IMR-90 (cell line): ENCODE measurements at regions not wholly inside any gene's neighbourhood (a gene's known extent, or its start where the extent isn't known, plus 50 kb on each side); places are given as distances from the start of the nearest gene placed in this dataset.

ENCODE experiments used
- ATAC-seq: fragments of 200-7000 bp; cut with Tn5 transposase; 2 replicates; pipeline ENCODE4 v1.9.1; 2020; ENCODE audit warnings: low read depth, mild to moderate bottlenecking, moderate library complexity
- BruUV-seq: library from RNA; stranded (reverse); fragments of 400-500 nt; replicated peaks from 2 replicates; lab custom pipeline; 2021; lab: Mats Ljungman, UMichigan
- CTCF ChIA-PET: fragments of 300-600 bp; formaldehyde crosslinking; extraction: SDS; loops from one replicate; lab custom pipeline; 2021; ENCODE audit warnings: antibody characterized with exemption; lab: Yijun Ruan, JAX
- POLR2A ChIA-PET: fragments of 300-600 bp; sonication (Branson Sonifier 250); formaldehyde crosslinking; loops from one replicate; lab custom pipeline; 2022; ENCODE audit warnings: antibody characterized with exemption; ENCODE audit not compliant: unreplicated experiment; lab: Charles Lee
- DNase-seq: peaks from one replicate; pipeline ENCODE4 v3.0.0; 2013
- H2AFZ ChIP-seq: replicated peaks from 2 replicates; pipeline ENCODE3; 2013; ENCODE audit warnings: low read length, mild to moderate bottlenecking; ENCODE audit not compliant: poor library complexity
- H2AK5ac ChIP-seq: 2 replicates; pipeline ENCODE4 v1.6.1; 2013; ENCODE audit warnings: low read depth, low read length, inconsistent platforms
- H2AK9ac ChIP-seq: replicated peaks from 2 replicates; pipeline ENCODE3; 2013; ENCODE audit warnings: mild to moderate bottlenecking, low read depth, low read length, moderate library complexity; ENCODE audit not compliant: poor library complexity
- H2BK120ac ChIP-seq: 2 replicates; pipeline ENCODE4 v1.6.1; 2013; ENCODE audit warnings: low read depth, low read length, inconsistent platforms
- H2BK15ac ChIP-seq: 3 replicates; pipeline ENCODE4 v1.6.1; 2013; ENCODE audit warnings: low read depth, low read length, inconsistent platforms
- H2BK20ac ChIP-seq: 2 replicates; pipeline ENCODE4 v1.6.1; 2013; ENCODE audit warnings: low read depth, mild to moderate bottlenecking, inconsistent platforms, low read length, moderate library complexity
- H2BK5ac ChIP-seq: 2 replicates; pipeline ENCODE4 v1.6.1; 2013; ENCODE audit warnings: mild to moderate bottlenecking, low read depth, low read length, inconsistent platforms; ENCODE audit not compliant: poor library complexity, severe bottlenecking
- H3K14ac ChIP-seq: replicated peaks from 2 replicates; pipeline ENCODE4 v1.6.1; 2013; ENCODE audit warnings: low read depth, low read length, inconsistent platforms
- H3K18ac ChIP-seq: 2 replicates; pipeline ENCODE4 v1.6.1; 2013; ENCODE audit warnings: low read depth, low read length, control low read depth
- H3K23ac ChIP-seq: 2 replicates; pipeline ENCODE4 v1.6.1; 2013; ENCODE audit warnings: low read depth, low read length, inconsistent platforms
- H3K27ac ChIP-seq: 2 replicates; pipeline ENCODE4 v1.5.1; 2013; ENCODE audit warnings: mild to moderate bottlenecking, control low read depth, low read length; ENCODE audit not compliant: insufficient read depth
- H3K27me3 ChIP-seq: 2 replicates; pipeline ENCODE4 v1.6.1; 2013; ENCODE audit warnings: low read length; ENCODE audit not compliant: control insufficient read depth, insufficient read depth
- H3K36me3 ChIP-seq: 2 replicates; pipeline ENCODE4 v1.6.1; 2013; ENCODE audit warnings: low read length, mixed read lengths; ENCODE audit not compliant: control insufficient read depth, insufficient read depth
- H3K4ac ChIP-seq: 2 replicates; pipeline ENCODE4 v1.6.1; 2013; ENCODE audit warnings: low read depth, low read length, inconsistent platforms
- H3K4me1 ChIP-seq: 2 replicates; pipeline ENCODE4 v1.6.1; 2013; ENCODE audit warnings: low read length, mixed read lengths; ENCODE audit not compliant: control insufficient read depth, insufficient read depth
- H3K4me2 ChIP-seq: 2 replicates; pipeline ENCODE4 v1.6.1; 2013; ENCODE audit warnings: low read depth, mild to moderate bottlenecking, control low read depth, low read length, moderate library complexity
- H3K4me3 ChIP-seq: 2 replicates; pipeline ENCODE4 v1.5.1; 2013; ENCODE audit warnings: low read depth, mild to moderate bottlenecking, control low read depth, low read length, moderate library complexity; ENCODE audit not compliant: insufficient read depth
- H3K56ac ChIP-seq: 2 replicates; pipeline ENCODE4 v1.6.1; 2013; ENCODE audit warnings: low read length, inconsistent platforms; ENCODE audit not compliant: insufficient read depth; ENCODE audit errors: extremely low read depth
- H3K79me1 ChIP-seq, 2 experiments: 2 replicates each; pipeline ENCODE4 v1.6.1; 2013; ENCODE audit warnings: low read length in 2 of 2, inconsistent platforms in 1 of 2, low read depth in 1 of 2
- H3K9ac ChIP-seq: 2 replicates; pipeline ENCODE4 v1.6.1; 2013; ENCODE audit warnings: low read depth, low read length, control low read depth
- H3K9me1 ChIP-seq: 2 replicates; pipeline ENCODE4 v1.6.1; 2013; ENCODE audit warnings: low read length, inconsistent platforms; ENCODE audit not compliant: insufficient read depth
- H3K9me3 ChIP-seq: 2 replicates; pipeline ENCODE4 v1.6.1; 2013; ENCODE audit warnings: low read length; ENCODE audit not compliant: control insufficient read depth, insufficient read depth
- H4K20me1 ChIP-seq: 2 replicates; pipeline ENCODE4 v1.6.1; 2013; ENCODE audit warnings: low read length, inconsistent platforms; ENCODE audit not compliant: insufficient read depth
- H4K5ac ChIP-seq: 2 replicates; pipeline ENCODE4 v1.6.1; 2013; ENCODE audit warnings: mild to moderate bottlenecking, low read depth, low read length, control low read depth
- H4K8ac ChIP-seq, 2 experiments: 2 replicates each; pipeline ENCODE4 v1.6.1; 2013; ENCODE audit warnings: low read depth in 2 of 2, low read length in 2 of 2, control low read depth in 1 of 2, inconsistent platforms in 1 of 2
- H4K91ac ChIP-seq: 2 replicates; pipeline ENCODE4 v1.6.1; 2013; ENCODE audit warnings: low read depth, low read length, inconsistent platforms; ENCODE audit not compliant: insufficient read depth
- BHLHE40 ChIP-seq: fragments of 150-350 bp; IDR thresholded peaks from 2 replicates; pipeline ENCODE4 v1.6.1; 2016; ENCODE audit warnings: mild to moderate bottlenecking, low read depth, low read length
- CEBPB ChIP-seq: IDR thresholded peaks from 2 replicates; pipeline ENCODE4 v1.6.1; 2012; ENCODE audit warnings: low read depth, low read length, improper control_type of control experiment
- CHD1 ChIP-seq: IDR thresholded peaks from 2 replicates; pipeline ENCODE4 v1.6.1; 2012; ENCODE audit warnings: low read depth, low read length, improper control_type of control experiment
- FOS ChIP-seq: fragments of 150-350 bp; IDR thresholded peaks from 2 replicates; pipeline ENCODE4 v1.6.1; 2016; ENCODE audit warnings: low read depth, low read length
- MAFK ChIP-seq: IDR thresholded peaks from 2 replicates; pipeline ENCODE4 v1.6.1; 2012; ENCODE audit warnings: low read depth, low read length, improper control_type of control experiment
- MAZ ChIP-seq: IDR thresholded peaks from 2 replicates; pipeline ENCODE4 v1.6.1; 2012; ENCODE audit warnings: low read depth, mild to moderate bottlenecking, low read length, improper control_type of control experiment, moderate library complexity, borderline replicate concordance
- MXI1 ChIP-seq: IDR thresholded peaks from 2 replicates; pipeline ENCODE4 v1.6.1; 2012; ENCODE audit warnings: low read depth, mild to moderate bottlenecking, low read length, moderate library complexity, borderline replicate concordance
- NFE2L2 ChIP-seq: fragments of 150-350 bp; IDR thresholded peaks from 2 replicates; pipeline ENCODE4 v1.6.1; 2016; ENCODE audit warnings: low read depth, mild to moderate bottlenecking, low read length
- POLR2A ChIP-seq: IDR thresholded peaks from 2 replicates; pipeline ENCODE4 v1.6.1; 2012; ENCODE audit warnings: mild to moderate bottlenecking, low read depth, low read length
- RAD21 ChIP-seq: IDR thresholded peaks from 2 replicates; pipeline ENCODE4 v1.6.1; 2012; ENCODE audit warnings: low read length, improper control_type of control experiment
- RCOR1 ChIP-seq: IDR thresholded peaks from 2 replicates; pipeline ENCODE4 v1.6.1; 2012; ENCODE audit warnings: mild to moderate bottlenecking, low read length, improper control_type of control experiment; ENCODE audit not compliant: insufficient replicate concordance
- RFX5 ChIP-seq: IDR thresholded peaks from 2 replicates; pipeline ENCODE4 v1.8.0; 2012; ENCODE audit warnings: low read depth, mild to moderate bottlenecking, low read length, moderate library complexity
- SMC3 ChIP-seq: fragments of 150-350 bp; IDR thresholded peaks from 2 replicates; pipeline ENCODE4 v1.6.1; 2016; ENCODE audit warnings: low read depth, mild to moderate bottlenecking, antibody characterized with exemption, low read length, moderate library complexity
- WGBS, 2 experiments: methylation state at CpG; one replicate each; pipeline versions ENCODE4 v1.1.5 to v1.1.7; 2013; ENCODE audit warnings: missing lambda C conversion rate in 2 of 2; ENCODE audit not compliant: insufficient read length in 1 of 2; ENCODE audit errors: extremely low coverage in 2 of 2; 5-methylcytosine and 5-hydroxymethylcytosine counted together
- dilution Hi-C: fragments of 300-500 bp; cut with HindIII; formaldehyde crosslinking; loops from one replicate; pipeline ENCODE4 v1.14.3; 2018; ENCODE audit warnings: low sequenced_read_pairs; ENCODE audit not compliant: unreplicated experiment
- in situ Hi-C: fragments of 300-500 bp; cut with MboI; formaldehyde crosslinking; loops from 3 replicates; pipeline ENCODE4 v1.14.3; 2019; ENCODE audit warnings: low sequenced_read_pairs, inconsistent platforms, mixed read lengths
- intact Hi-C: fragments of 100-400 bp; cut with micrococcal nuclease; formaldehyde crosslinking; loops from 2 replicates; pipeline ENCODE4 v1.10.0; 2022
- TF ChIP-seq, protein P1 (sequence below): conservative IDR thresholded peaks from 2 replicates; pipeline ENCODE4 v1.5.1; 2012; ENCODE audit warnings: mild to moderate bottlenecking, low read depth, low read length, improper control_type of control experiment
- TF ChIP-seq, protein P2 (sequence below): fragments of 150-350 bp; IDR thresholded peaks from 2 replicates; pipeline ENCODE4 v1.6.1; 2017; ENCODE audit warnings: mild to moderate bottlenecking, antibody characterized with exemption, low read length, low read depth
- TF ChIP-seq, protein P3 (sequence below): fragments of 150-350 bp; IDR thresholded peaks from 2 replicates; pipeline ENCODE4 v1.6.1; 2016; ENCODE audit warnings: low read depth, mild to moderate bottlenecking, low read length, moderate library complexity, borderline replicate concordance

DNA sequence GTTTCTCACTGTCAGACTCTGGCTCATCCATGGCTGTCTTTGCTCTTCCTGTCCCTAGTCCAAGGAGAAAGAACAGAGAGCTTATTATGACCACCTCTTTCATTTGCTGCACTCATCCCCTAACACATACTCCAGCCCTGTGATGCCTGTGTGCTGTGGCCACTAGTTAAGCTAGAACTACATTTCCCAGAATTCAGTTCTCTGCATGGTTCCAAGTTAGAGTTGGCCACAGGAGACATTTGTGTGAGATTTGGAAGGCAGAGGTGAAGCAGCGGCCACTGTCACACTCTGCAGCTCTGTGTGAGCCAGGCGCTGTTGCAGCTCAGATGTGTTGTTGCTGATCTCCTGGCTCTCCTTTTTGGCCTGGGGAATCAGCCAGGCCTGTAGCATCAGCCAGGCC, 188.2 kb upstream of the ATP6AP2 start:
- in situ Hi-C loops = no loop called here
- peaks cover 3% of the 10 kb centered on the region; the same call in 1 of the 2 replicates for H3K9me3 ChIP-seq
- H3K4me1 ChIP-seq = no peaks in the 10 kb centered on the region
- no peak overlapping the region for H2AK9ac ChIP-seq
- 33% methylated on average over 1 of the region's 2 CpGs; no CpG with 5 or more reads in 1 of the 2 experiments for WGBS, 2 experiments
- no peak overlapping the region for H2BK20ac ChIP-seq
- no peak for ATAC-seq
- H3K36me3 ChIP-seq = no peaks in the 10 kb centered on the region
- H4K91ac ChIP-seq = no peak overlapping the region
- no peak overlapping the region for H4K5ac ChIP-seq
- intact Hi-C loops = no loop called here
- BruUV-seq = no TSS peak
- no peak overlapping the region for H3K18ac ChIP-seq
- no peak overlapping the region for H2AFZ ChIP-seq
- no peak overlapping the region for H3K27ac ChIP-seq
- H3K56ac ChIP-seq = no peak overlapping the region
- H2AK5ac ChIP-seq = no peak overlapping the region
- no peaks in the 10 kb centered on the region for H3K9me1 ChIP-seq
- no peak overlapping the region for H3K4me3 ChIP-seq
- no peak overlapping the region for H2BK5ac ChIP-seq
- no peak overlapping the region for H4K8ac ChIP-seq
- H3K79me1 ChIP-seq = no peaks in the 10 kb centered on the region
- CTCF ChIA-PET = no interaction called here
- no peak overlapping the region for H2BK15ac ChIP-seq
- no peak overlapping the region for H3K14ac ChIP-seq
- no peak overlapping the region for H3K9ac ChIP-seq
- dilution Hi-C loops = no loop called here
- no peak for DNase-seq
- TF ChIP-seq MAFK (no peak), MAZ (no peak), RFX5 (no peak), SMC3 (no peak), CHD1 (no peak), FOS (no peak), MXI1 (no peak), RAD21 (no peak), BHLHE40 (no peak), NFE2L2 (no peak), POLR2A (no peak), CEBPB (no peak), RCOR1 (no peak)
- TF ChIP-seq, protein P1, sequence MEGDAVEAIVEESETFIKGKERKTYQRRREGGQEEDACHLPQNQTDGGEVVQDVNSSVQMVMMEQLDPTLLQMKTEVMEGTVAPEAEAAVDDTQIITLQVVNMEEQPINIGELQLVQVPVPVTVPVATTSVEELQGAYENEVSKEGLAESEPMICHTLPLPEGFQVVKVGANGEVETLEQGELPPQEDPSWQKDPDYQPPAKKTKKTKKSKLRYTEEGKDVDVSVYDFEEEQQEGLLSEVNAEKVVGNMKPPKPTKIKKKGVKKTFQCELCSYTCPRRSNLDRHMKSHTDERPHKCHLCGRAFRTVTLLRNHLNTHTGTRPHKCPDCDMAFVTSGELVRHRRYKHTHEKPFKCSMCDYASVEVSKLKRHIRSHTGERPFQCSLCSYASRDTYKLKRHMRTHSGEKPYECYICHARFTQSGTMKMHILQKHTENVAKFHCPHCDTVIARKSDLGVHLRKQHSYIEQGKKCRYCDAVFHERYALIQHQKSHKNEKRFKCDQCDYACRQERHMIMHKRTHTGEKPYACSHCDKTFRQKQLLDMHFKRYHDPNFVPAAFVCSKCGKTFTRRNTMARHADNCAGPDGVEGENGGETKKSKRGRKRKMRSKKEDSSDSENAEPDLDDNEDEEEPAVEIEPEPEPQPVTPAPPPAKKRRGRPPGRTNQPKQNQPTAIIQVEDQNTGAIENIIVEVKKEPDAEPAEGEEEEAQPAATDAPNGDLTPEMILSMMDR = no peak
- TF ChIP-seq, protein P2, sequence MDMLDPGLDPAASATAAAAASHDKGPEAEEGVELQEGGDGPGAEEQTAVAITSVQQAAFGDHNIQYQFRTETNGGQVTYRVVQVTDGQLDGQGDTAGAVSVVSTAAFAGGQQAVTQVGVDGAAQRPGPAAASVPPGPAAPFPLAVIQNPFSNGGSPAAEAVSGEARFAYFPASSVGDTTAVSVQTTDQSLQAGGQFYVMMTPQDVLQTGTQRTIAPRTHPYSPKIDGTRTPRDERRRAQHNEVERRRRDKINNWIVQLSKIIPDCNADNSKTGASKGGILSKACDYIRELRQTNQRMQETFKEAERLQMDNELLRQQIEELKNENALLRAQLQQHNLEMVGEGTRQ = no peak
- TF ChIP-seq, protein P3, sequence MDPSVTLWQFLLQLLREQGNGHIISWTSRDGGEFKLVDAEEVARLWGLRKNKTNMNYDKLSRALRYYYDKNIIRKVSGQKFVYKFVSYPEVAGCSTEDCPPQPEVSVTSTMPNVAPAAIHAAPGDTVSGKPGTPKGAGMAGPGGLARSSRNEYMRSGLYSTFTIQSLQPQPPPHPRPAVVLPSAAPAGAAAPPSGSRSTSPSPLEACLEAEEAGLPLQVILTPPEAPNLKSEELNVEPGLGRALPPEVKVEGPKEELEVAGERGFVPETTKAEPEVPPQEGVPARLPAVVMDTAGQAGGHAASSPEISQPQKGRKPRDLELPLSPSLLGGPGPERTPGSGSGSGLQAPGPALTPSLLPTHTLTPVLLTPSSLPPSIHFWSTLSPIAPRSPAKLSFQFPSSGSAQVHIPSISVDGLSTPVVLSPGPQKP = no peak
- H3K23ac ChIP-seq = no peak overlapping the region
- H4K20me1 ChIP-seq = no peaks in the 10 kb centered on the region
- no peak overlapping the region for H3K4ac ChIP-seq
- H3K4me2 ChIP-seq = no peak overlapping the region
- POLR2A ChIA-PET = no interaction called here
- no peak overlapping the region for H2BK120ac ChIP-seq
- peaks cover 20% of the 10 kb centered on the region for H3K27me3 ChIP-seq
